ENCODE measurements at regions not wholly inside any gene's neighbourhood (a gene's known extent, or its start where the extent isn't known, plus 50 kb on each side); places are given as distances from the start of the nearest gene placed in this dataset.

DNA sequence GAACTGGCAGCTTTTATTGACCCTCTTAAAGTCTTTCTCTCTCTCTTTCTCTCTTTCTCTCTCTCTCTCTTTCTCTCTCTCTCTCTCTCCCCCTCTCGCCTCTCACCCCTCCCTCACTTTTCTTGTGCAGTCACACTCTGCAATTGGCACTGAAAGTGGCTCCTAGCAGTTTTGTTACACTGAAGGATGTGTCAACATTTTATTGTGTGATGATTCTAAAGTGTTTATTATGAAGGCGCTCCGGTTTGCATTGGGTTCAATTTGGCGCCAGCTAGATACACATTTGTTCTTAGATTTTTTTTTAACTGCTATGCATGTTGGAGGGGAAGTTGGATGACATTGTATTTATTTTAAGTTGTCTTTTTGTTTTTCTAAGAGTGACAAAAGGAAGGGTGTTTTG is 64.0 kb upstream of the CHRM3 start:
- no peak for DNase-seq (ENCODE audit: low read depth, low spot score)

DNA sequence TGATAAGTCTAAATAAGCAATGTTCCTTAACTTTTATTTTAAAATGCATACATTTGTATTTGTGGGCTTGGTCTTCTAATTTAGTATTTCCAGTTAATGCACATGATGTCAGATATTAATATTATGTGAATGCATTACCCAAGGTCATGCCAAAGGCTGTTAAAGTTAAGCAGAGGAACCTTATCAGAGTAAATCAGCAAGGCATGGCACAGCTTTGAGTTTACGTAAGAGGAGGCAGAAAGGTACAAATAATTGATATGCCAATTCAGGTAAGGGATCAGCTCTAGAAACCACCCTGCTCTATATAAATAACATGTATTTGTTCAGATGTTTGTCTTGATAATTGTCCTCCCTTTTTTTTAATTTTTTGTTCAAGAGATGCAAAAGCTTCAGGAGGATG is 64.5 kb upstream of the CHRM3 start:
- DNase-seq (ENCODE audit: low read depth, low spot score) = no peak

DNA sequence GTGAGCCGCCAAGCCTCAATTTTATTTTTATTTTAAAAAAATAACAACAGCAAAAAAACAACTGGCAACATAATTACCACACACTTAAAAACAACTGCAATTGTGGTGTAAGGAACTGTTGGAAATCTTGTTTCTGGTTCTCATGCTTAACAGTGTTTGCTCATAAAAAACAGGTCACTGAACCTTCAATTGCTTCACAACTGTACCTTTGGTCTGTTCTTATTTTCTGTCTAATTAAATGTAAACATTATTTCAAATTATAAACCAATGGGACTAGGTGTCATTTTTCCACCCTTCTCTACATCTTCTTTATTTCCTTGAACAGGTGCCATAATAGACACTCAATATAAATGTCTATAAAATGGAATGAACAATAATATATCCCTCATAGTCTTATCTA is 68.4 kb upstream of the CHRM3 start:
- no peak for DNase-seq (ENCODE audit: low read depth, low spot score)

DNA sequence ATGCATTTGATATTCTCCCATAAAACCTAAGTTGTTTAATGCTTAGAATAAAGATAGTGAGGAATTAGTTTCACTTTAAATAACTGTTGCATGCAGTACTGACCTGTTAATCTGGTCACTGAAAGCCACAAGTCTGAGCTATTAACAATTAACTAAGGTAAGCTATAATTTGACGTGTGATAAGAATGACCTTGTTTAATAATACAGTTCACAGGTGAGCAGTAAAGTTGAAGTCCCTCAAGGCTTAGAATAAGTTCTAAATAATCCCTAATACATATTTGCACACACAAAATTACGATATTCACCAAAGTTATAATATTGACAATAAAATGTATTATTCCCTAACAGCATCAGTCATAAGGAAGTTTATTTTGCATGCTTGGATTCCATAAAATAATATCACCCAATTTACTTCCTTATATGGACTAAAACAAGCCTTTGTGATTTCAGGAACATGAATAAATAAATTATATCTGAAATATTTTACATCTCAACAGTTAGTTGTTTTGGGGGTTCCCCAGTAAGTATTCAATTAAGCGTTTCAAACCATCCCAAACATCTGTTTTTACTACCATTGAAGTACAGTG is 70.6 kb upstream of the CHRM3 start:
- no peak for DNase-seq (ENCODE audit: low read depth, low spot score)

DNA sequence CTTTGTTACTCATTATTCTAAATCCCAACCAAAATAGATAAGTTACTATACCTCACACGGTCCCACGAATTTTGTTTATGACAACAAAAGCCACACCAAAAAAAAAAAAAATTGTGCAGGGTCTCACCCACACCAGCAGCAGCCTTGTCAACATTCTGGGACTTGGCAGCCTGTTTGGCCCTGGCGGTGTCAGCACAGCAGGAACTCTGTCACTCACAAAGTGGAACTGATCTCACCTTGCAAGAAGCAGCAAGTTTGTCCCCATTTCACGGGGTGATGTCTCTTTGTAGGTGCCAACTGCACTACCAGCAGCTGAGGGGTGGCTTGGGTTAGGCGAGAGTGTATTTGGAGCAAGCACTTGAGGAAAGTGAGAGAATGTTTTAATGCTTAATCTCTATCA is 75.0 kb upstream of the CHRM3 start:
- no peak for DNase-seq (ENCODE audit: low read depth, low spot score)

DNA sequence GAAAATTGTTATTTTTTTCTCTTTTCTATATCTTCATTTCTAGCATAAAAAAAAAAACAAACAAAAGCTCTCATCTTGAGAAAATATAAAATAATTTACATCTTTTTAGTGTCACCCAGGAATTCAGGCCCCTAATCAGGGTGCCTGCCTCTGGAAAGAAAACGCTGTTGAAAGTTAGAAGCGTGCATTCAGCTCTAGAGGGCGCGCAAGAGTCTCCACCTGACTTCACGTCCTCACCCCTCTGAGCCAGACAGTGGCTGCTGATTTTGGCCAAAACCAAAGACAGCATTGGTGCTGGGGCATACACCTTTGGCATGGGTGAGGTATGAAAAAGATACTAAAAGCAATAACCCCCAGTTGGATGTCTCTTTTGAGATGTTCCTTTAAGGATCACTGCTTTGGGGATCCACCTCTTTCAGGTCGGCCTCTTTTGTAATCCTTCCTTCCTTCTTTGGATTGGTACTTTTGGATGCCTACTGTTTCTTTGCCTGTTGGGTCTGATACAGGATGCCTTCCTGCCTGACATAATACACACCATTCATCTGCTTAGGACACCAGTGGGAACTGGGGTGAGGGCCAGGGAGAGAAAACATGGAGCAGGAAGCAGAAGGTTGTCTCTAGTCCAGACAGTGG is 77.6 kb upstream of the CHRM3 start:
- DNase-seq (ENCODE audit: low read depth, low spot score) = no peak

DNA sequence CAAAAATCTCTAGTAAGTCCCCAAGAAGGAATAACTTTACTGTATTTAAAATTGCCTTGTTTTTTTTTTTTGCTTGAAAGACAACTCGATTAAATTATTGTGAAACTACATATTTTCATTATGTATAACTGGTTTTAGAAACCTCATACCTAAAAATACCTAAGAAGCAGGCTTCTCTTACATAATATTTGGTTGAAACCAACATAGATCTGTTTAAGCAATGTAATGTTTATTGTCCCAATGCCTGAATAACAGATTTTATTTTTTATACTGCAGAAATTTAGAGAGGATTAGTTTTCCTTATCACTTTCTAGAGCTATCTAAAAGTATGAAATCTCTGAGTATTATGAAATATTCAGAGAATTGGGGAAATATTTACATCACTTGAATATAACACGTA is 78.5 kb upstream of the CHRM3 start:
- no peak for DNase-seq (ENCODE audit: low read depth, low spot score)

DNA sequence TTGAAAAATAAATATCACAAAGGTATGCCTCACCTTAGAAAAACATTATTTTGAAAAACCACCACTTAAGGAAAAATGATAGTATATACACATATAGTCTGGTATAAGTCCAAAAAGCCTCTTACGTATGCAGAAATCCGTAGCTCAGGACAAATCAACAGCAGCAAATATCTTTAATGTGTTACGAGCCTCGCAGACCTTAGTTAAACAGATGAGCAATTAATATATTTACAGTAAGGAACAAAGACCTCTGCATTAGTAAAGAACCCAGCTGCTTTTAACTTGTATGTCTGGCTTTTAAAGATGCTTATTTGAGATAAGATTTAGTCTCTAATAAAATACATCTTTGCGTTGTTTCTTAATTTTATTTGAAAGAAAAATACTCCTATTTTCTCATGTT is 79.9 kb upstream of the CHRM3 start:
- no peak for DNase-seq (ENCODE audit: low read depth, low spot score)

DNA sequence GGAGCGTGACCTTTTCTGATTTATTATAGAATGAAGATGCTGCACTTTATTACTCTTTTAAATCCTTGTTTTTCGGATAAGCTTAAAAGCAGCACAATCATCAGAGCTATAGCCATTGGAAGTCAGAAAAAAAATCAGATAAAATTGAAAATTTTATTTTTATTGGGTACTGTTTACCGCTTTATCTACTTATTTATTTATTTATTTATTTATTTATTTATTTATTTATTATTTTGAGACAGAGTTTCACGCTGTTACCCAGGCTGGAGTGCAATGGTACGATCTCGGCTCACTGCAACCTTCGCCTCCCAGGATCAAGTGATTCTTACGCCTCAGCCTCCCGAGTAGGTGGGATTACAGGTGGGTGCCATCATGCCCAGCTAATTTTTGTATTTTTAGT is 83.1 kb upstream of the CHRM3 start:
- DNase-seq (ENCODE audit: low read depth, low spot score) = no peak

DNA sequence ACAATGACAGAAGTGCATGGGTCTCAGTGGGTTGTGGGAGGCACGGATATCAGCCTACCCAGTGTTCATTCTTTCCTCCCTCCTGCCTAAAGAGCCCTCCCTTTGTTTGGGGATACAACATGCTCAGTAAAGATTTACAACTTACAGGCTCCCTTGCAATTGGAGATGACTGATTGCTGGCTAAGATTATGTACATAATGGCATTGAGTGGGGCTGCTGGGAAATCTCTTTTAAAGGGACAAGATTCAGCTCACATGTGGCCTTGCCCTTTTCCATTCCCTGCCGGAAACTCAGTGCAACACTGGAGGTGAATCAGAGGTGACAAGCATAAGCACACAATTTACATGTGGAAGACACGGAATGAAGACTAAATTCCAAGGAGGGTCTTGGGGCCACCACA is 83.7 kb upstream of the CHRM3 start:
- no peak for DNase-seq (ENCODE audit: low read depth, low spot score)

DNA sequence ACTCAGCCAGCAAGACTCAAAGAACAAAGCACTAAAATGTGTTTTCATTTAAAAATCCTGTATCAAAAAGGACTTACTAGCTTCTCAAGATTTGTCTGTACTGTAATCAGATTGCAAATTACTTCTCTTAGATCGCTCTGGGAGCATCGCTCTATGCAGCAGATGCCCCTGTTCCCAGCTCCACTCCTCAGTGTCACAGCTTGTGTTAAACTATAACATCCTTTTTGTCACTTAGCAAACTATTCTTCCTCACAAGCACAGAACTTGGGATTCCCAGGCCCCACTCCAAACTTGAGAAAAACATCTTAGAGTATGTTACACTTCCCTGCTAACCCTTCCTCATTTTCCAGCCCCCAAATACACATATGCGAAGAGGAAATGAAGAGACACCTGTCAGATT is 85.1 kb upstream of the CHRM3 start:
- DNase-seq (ENCODE audit: low read depth, low spot score) = no peak

DNA sequence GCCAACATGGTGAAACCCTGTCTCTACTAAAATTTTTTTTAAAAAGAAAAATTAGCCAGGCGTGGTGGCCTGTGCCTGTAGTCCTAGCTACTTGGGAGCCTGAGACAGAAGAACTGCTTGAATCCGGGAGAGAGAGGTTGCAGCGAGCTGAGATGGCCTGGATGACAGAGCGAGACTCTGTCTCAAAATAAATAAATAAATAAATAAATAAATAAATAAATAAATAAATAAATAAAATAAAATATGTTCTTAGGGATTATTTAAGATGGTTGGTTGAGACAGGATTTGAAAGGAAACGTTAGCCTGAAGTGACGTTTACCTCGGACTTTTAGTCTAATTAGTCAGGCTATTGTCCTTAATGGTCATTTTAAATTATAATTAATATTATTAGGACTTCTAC is 88.5 kb upstream of the CHRM3 start:
- DNase-seq (ENCODE audit: low read depth, low spot score) = no peak

DNA sequence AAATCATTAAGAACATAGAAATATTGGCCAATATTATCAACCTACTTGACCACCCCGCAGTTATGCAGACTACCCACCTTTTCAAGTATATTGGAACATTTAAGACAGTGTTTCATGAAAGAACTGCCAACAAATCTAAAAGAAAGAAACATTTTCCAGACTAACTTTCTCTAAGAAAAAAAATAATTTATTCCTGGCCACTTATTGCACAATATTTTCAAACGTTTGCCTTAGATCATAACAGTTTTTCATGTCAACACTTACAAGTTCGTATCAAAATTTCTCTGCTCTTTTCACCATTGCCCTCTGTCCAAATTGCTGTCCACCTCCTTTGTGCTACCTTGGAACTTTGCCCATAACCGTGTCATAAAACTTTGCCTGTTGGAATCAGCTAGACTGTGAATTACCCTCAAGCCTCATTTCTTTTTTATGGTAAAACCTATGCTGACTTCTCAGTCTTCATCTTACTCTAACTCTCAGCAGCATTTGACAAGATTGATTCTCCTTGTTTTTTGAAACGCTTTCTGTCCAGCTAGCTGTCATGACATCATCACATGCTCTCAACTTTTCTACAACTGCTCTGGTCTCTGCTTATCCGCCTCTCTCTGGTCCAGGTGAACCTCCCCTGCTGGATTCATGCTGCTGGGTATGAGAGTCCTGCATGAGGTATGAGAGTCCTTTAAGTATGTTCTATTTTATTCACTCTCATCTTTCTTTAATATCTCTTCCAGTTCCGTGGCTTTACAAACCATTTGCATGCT is 92.8 kb upstream of the CHRM3 start:
- DNase-seq (ENCODE audit: low read depth, low spot score) = no peak

DNA sequence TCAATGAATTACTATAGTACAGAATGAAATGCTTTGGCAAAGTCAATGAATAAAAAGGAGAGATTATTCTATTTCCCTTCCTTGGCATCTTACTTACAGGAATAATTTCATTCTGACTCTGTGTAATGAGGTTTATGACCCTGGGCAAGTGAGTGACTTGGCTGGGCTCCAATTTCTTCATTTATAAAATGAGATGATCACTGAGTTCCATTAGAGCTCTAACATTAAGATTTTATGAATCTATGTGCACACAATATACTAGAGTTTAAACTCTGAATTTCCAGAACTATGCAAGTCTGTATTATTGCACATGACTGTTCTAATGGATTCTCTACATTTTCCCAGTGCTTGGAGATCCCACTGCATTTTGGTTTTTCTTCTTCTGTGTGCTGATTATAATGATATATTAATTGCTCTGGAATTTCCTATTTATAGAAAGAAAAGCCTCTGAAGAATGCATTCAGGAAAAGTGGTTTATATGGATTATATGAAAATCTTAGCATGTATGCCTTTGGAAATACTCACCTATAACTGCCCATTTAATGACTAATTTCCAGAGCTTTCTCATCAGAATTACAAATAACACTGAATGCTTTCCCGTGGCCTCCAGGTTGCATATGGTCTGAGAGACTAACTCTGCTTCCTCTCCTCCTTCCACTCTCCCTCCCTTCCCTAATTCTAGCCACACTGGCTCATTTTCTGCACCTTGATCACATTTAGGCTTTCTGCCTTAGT is 97.4 kb upstream of the CHRM3 start:
- no peak for DNase-seq (ENCODE audit: low read depth, low spot score)

DNA sequence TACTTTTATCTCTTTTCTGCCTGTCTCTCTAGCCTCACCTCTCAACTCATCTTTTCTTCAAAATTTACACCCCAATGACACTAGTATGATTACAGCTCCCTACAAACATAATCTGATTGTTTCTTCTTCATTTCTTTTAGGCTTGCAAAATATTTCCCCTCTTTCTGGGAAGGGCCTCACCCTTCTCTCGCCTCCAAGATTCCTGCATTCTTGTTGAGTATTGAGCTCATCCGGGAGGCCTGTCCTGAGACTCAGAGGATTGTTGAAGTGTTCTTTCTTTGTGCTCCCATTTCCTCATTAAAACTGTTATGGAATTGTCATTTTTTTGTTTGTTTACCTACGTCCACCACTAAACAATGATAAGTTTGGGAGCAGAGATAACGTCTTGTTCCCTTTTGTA is 99.1 kb upstream of the CHRM3 start:
- DNase-seq (ENCODE audit: low read depth, low spot score) = no peak

DNA sequence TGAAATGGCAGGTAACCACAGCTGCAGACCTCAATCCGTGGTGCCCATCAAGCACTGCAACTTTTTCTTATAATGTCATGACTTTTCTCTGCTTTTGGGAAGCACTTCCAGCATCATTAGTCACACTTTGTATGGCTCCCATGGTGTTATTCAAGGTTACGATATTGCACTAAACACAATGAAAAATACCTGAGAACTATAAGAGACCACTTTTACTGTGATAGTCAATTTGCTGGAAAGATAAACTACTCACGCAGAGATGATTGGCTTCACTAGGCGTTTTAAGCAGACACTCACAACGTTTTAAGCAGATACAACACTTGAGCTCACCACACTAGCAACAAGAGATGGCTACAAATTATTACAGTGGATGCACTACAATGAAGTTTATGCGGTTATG is 103.2 kb upstream of the CHRM3 start:
- DNase-seq (ENCODE audit: low read depth, low spot score) = no peak

DNA sequence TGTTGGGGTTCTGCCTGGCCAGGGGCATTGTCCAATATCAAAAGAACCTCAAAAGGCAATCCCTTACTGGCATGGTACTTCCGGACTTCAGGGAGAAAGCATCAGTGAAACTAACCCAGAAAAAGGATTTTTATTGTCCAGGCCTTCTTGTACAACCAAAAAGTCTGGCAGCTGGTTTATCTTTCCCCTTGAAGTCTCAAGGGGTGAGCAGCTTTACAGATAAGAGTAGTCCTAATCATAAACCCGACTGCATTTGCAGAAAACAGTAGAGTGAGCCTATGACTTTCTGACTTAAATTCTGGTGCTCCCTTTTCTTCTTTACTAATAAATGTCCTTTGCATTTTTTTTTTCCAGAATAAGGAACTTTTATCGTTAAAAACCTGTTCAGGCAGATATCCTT is 104.0 kb upstream of the CHRM3 start:
- DNase-seq (ENCODE audit: low read depth, low spot score) = no peak

DNA sequence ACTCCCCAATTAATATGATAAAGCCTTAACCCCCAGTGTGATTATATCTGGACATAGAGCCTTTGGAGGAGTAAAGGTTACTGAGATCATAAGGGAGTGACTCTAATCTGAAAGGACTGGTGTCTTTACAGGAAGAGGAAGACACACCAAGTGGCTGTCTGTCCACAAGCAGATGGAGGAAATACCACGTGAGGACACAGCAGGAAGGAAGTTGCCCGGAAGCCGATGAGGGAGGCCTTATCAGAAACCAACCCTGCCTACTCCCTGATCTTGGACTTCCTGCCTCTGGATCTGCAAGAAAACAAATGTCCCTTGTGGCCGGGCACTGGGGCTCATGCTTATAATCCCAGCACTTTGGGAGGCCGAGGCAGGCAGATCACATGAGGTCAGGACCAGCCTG is 110.3 kb upstream of the CHRM3 start:
- no peak for DNase-seq (ENCODE audit: low read depth, low spot score)

DNA sequence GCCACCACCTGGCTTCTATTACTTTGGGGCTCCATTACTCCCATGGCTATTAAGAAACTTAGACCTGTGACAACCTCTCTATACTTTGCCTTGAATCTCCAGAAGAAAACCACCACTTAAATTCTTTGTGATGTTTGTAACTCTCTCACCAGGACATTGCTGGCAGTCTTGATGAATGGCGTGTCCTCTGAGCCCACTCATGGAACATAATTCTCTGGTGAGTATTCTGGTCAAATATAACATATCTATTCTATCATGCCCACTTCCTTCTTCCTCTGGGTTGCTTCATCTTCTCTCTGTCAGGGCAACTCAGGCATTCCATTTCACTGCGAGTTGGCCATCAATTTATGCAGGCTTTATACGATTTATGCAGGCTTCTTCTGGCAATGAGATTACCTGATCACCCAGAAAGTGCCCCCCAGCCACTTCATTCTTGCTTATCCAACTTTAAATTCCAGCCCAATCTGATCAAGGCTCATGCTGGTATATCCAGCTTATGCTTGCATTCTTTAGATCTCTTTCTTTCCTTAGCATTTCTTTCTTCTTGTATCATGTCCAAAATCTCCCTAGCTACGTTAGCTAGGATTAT is 112.0 kb upstream of the CHRM3 start:
- no peak for DNase-seq (ENCODE audit: low read depth, low spot score)

DNA sequence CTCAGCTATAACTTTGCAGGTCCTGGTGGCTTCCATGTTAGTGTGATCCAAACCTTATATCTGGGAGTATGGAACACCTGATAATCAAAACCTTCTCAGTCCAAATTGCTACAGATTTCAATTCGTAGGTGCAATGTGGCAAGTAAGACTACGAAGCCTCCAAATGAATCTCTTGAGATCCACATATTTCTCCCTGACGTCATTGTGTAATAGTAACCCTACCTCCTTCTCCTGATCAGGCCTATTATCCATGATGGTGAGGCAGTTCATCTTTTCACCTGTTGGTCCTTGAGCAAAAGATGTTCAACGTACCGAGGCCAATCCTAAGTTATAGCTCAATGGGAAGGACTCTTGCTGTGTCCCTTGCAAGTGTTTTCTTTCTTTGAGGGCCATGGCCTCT is 115.9 kb upstream of the CHRM3 start:
- DNase-seq (ENCODE audit: low read depth, low spot score) = no peak

DNA sequence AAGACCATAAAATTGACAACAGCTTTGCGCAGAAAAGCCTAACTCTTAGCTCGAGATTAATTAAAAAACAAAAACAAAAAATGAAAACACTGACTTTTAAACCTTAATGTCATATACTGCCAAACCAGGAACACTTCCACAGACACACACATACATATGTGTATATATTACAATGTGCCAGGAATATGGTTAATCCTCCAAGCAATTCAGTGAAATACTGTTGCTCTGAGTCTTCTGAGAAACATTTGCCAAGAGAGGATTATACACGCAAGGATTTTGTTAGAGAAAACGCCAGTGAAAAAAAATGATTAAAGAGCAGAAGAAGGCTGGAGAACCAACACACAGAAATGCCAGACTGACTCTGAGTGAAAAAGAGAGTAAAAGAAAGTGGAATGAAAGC is 116.7 kb upstream of the CHRM3 start:
- DNase-seq (ENCODE audit: low read depth, low spot score) = no peak

DNA sequence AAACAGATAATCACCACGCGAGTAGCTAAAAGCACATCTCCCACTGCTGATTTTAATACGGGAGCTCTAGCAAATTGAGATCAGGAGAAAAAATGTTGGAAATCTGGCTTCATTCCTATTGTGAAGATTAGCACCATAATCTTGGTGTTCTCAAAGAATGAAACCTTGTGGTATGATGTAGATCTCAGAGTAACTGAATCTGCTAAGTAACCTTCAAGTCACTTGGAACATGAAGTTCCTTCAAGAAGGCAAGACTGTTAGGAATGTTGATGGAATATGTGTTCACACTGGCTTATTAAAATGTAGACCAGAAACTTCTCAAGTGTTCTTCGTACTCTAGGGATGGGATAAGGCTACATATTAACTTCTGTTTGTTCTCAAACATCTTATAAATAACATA is 117.4 kb upstream of the CHRM3 start:
- DNase-seq (ENCODE audit: low read depth, low spot score) = no peak

Measured in brain pericyte (primary cell).